ENCODE measurements at regions not wholly inside any gene's neighbourhood (a gene's known extent, or its start where the extent isn't known, plus 50 kb on each side); places are given as distances from the start of the nearest gene placed in this dataset.

DNA sequence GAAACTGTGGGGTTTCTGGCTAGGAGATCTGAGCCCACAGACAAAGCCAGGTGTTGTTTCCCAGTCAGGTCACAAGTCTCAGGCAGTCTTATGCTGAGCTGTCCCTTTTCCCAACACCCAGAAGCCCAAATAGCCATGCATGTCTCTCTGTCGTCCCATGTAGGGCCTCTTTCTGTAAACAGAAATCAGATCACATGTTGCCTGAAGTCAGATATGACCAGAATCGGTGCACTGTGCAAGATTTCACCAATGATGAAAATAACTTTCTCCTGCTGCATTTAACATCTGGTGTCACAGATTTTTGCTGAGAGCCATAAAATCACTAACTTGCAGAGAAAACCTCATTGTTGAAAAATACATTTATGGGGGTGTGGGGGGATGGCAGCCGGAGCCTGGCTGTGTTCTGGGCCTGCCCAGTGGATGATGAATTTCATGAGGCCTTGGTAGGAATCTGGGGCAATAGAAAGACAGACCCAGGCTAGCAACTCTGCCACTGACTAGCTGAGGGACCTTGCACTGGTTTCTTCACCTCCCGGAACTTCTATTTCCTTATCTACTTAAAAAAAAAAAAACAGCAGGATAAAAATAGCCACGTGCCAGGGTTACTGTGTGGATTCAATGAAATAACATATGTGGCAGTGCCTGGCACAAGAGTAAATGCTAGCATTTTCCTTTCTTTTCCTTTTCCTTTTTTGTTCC is 158.8 kb upstream of the NFIA start:
- no peak overlapping the region for H3K27ac ChIP-seq
- H3K27me3 ChIP-seq, result no peaks in the 10 kb centered on the region
- no peaks in the 10 kb centered on the region for H3K36me3 ChIP-seq
- H3K4me1 ChIP-seq (ENCODE audit: control insufficient read depth in 1 of 2, insufficient read depth in 1 of 2, low read depth in 1 of 2, low read length in 1 of 2), result no peaks in the 10 kb centered on the region
- no peak overlapping the region for H3K4me3 ChIP-seq (ENCODE audit: low read depth in 1 of 2, low read length in 1 of 2)
- no peaks in the 10 kb centered on the region for H3K9me3 ChIP-seq
- TF ChIP-seq, protein P1, sequence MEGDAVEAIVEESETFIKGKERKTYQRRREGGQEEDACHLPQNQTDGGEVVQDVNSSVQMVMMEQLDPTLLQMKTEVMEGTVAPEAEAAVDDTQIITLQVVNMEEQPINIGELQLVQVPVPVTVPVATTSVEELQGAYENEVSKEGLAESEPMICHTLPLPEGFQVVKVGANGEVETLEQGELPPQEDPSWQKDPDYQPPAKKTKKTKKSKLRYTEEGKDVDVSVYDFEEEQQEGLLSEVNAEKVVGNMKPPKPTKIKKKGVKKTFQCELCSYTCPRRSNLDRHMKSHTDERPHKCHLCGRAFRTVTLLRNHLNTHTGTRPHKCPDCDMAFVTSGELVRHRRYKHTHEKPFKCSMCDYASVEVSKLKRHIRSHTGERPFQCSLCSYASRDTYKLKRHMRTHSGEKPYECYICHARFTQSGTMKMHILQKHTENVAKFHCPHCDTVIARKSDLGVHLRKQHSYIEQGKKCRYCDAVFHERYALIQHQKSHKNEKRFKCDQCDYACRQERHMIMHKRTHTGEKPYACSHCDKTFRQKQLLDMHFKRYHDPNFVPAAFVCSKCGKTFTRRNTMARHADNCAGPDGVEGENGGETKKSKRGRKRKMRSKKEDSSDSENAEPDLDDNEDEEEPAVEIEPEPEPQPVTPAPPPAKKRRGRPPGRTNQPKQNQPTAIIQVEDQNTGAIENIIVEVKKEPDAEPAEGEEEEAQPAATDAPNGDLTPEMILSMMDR (IDR thresholded peaks at IDR 0.05), result no peak

DNA sequence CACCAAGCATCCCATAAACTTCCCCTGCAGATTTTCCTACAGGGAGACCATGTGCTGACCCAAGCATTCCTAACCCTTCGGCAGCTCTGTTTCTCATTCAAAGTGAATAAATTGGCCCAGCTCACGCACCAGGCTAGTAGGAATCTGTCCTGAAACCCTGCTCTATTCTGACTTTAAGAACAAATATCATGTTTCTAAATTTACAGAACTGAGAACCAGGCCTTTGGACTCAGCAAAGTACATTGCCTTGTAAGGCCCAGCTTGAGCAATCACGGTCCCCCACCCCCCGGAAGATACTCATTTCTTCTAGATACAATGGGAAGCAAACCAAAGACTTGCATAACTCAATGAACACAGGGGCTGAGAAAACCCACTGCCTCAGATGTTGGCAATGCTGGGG is 160.1 kb upstream of the NFIA start:
- no peaks in the 10 kb centered on the region for H3K27me3 ChIP-seq
- H3K27ac ChIP-seq, result no peak overlapping the region
- TF ChIP-seq, protein P1 (IDR thresholded peaks at IDR 0.05), result no peak
- no peaks in the 10 kb centered on the region for H3K4me1 ChIP-seq (ENCODE audit: control insufficient read depth in 1 of 2, insufficient read depth in 1 of 2, low read depth in 1 of 2, low read length in 1 of 2)
- no peak overlapping the region for H3K4me3 ChIP-seq (ENCODE audit: low read depth in 1 of 2, low read length in 1 of 2)
- no peaks in the 10 kb centered on the region for H3K9me3 ChIP-seq
- no peaks in the 10 kb centered on the region for H3K36me3 ChIP-seq

DNA sequence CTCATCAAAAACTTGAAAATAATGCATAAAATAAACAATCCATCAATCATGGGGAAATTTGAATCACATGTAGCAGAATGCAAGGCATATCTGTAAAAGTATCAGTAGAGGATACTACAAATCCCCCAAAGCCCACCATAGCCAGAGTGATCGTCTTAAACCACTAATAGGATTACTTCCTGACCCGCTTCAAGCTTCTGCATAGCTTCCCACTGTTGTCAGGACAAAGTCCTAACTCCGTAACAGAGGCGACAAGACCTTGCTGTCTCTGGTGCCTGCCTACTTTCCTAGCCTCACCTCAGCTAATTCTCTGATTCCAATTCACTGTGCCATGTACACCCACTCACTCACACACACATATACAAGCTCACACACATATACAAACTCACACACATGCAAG is 161.2 kb upstream of the NFIA start:
- no peak overlapping the region for H3K27ac ChIP-seq
- no peaks in the 10 kb centered on the region for H3K36me3 ChIP-seq
- TF ChIP-seq, protein P1 (IDR thresholded peaks at IDR 0.05), result no peak
- H3K4me3 ChIP-seq (ENCODE audit: low read depth in 1 of 2, low read length in 1 of 2), result no peak overlapping the region
- no peaks in the 10 kb centered on the region for H3K9me3 ChIP-seq
- H3K27me3 ChIP-seq, result no peaks in the 10 kb centered on the region
- H3K4me1 ChIP-seq (ENCODE audit: control insufficient read depth in 1 of 2, insufficient read depth in 1 of 2, low read depth in 1 of 2, low read length in 1 of 2), result no peaks in the 10 kb centered on the region

DNA sequence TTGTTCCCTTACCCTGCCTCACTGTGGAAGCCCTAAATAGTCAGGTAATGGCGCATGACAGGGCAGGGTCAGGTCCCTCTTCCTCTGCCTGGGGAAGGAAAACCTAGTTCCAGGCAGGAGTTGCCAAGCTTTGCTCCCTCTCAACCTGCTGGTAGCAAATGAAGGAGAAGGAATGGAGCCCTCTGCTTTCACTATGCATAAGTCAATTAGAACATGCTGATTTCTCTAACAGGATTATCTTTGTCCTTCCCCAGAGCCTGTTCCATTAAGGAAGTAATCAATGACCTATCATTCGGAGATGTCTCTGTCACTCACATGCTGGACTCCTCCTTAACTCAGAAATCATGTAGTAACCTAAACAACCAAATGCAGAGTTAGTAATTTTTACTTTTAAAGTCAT is 161.8 kb upstream of the NFIA start:
- Histone ChIP-seq H3K36me3 (no peaks in the 10 kb centered on the region), H3K27ac (no peak overlapping the region), H3K27me3 (no peaks in the 10 kb centered on the region), H3K4me3 (ENCODE audit: low read depth in 1 of 2, low read length in 1 of 2) (no peak overlapping the region), H3K4me1 (ENCODE audit: control insufficient read depth in 1 of 2, insufficient read depth in 1 of 2, low read depth in 1 of 2, low read length in 1 of 2) (no peaks in the 10 kb centered on the region), H3K9me3 (no peaks in the 10 kb centered on the region)
- TF ChIP-seq, protein P1 (IDR thresholded peaks at IDR 0.05), result no peak

DNA sequence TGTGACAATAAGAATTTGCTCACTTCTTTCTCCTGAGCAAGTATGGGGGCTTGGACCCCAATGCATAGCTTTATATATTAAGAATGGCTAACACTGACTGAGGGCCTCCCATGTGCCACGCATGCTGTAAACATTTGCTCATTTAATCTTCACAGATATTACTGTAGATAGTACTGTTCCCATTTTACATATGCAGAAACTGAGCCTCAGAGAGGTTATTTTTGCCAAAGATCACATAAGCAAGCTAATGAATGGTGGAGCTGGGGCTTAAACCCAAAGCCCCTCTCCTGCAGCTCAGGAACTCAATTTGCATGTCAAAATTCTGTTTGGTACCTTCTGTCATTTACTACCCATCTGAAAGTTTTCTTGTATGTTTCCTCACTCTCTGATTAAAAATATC is 163.5 kb upstream of the NFIA start:
- no peaks in the 10 kb centered on the region for H3K4me1 ChIP-seq (ENCODE audit: control insufficient read depth in 1 of 2, insufficient read depth in 1 of 2, low read depth in 1 of 2, low read length in 1 of 2)
- no peak overlapping the region for H3K27ac ChIP-seq
- TF ChIP-seq, protein P1 (IDR thresholded peaks at IDR 0.05), result no peak
- no peaks in the 10 kb centered on the region for H3K9me3 ChIP-seq
- H3K4me3 ChIP-seq (ENCODE audit: low read depth in 1 of 2, low read length in 1 of 2), result no peak overlapping the region
- H3K36me3 ChIP-seq, result no peaks in the 10 kb centered on the region
- no peaks in the 10 kb centered on the region for H3K27me3 ChIP-seq
